GM21360 (cell line): ENCODE measurements at regions not wholly inside any gene's neighbourhood (a gene's known extent, or its start where the extent isn't known, plus 50 kb on each side); places are given as distances from the start of the nearest gene placed in this dataset.

Experiments used
- ATAC-seq: cut with Tn5 transposase; IDR thresholded peaks from one replicate; pipeline ENCODE4 v1.9.1; 2021; ENCODE audit warnings: mild to moderate bottlenecking, moderate library complexity; ENCODE audit not compliant: unreplicated experiment

DNA sequence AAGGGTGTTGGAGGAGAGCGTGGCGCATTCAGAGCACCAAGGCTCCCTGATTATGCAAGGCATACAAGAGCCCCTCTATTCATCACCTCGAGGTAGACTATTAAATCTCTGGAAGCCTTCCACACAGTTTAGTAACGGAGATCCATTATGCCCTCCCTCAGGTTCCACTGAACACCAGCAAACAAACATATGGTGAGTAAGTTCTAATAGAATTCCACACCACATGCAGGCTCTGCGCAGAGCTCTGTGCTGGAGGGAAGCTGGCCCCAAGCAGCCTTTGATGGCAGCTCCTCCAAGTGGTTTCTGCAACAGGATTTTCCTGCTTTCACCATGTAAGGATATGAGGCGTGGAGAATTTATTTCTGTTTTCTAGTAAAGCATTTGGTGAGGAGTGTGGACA lies 238.6 kb downstream of the C1D start:
- ATAC-seq, result no peak

DNA sequence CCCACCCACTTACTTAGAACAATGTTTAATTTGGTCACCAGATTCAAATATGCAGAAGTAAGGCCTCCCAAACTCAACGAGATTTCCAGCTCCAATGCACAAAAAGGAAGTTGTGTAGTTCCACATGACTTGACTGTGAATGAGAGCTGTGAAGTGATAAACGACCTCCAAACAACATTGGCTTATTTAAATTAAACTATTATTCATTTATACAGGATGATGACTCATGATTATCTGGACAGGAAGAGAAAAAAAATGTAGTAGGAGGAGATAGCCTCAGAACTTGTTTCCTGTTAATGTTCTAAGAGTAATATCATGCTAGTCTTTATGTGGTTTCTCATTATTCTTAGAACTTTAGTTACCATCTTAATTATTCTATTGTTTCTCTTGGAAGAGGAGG lies 237.3 kb downstream of the C1D start:
- ATAC-seq, result no peak

DNA sequence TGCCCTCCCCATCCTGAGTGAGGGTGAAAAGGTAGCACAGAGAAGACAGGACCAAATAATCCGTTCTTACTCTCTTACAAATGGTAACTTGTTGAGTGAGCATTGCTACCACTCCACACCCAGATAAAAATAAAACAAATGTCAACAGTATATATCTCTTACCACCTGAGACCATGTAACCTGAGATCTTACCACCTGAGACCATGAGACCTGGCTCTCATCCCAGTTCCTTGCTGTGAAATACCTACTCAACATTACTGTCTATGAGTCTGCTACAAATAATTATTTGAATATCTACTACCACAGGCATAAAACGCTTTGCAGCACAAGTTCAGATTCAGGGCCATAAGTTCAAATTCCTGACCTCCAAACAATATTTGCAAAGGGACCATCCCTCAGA lies 234.7 kb downstream of the C1D start:
- no peak for ATAC-seq

DNA sequence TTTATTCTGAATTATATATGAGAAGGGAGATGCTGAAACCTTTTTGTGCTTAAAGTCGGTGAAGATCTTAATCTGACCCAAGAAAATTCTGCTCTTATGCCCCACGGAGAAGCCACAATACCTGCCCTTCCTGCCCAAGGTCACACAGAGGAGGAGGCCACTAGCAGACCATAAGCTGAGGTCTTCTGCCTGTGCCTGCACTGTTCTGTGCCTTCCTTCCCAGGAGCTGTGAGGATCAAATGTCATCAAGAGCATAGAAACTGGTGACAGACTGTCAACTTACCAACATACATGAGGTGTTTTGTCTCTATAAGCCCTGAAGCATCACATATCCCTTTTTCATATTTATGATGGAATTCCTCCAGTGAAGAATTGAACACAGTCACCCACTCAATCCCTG lies 233.3 kb downstream of the C1D start:
- no peak for ATAC-seq

DNA sequence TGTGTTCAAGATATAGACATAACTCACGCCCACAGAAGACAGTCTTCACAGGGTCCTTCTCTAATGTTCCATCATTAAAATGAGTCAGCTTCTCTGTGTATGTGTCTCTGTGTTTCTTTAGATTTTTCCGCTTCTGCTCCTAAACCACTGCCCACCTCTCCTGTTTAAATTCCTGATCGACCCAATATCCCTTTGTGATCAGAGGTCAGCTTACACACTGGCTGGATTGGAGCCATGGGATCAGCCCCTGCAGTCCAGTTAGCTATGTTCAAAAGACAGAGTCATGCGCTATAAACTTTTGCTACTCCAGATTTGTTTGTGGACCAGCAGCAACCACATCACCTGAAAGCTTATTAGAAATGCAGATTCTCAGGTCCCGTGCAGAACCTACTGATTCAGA lies 229.2 kb downstream of the C1D start:
- no peak for ATAC-seq

DNA sequence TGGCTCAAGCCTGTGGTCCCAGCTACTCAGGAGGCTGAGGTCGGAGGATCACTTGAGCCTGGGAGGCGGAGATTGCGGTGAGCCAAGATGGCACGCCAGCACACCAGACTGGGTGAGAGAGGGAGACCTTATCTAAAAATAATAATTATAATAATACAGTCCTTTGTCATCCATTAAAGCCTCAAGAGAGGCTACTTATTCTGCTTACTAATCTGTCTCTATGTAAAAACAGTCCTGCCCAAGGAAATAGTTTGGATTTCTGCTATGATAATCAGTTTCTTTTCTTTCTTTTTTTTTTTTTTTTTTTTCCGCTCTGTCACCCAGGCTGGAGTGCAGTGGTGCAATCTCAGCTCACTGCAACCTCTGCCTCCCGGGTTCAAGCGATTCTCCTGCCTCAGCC lies 228.3 kb downstream of the C1D start:
- ATAC-seq, result no peak

DNA sequence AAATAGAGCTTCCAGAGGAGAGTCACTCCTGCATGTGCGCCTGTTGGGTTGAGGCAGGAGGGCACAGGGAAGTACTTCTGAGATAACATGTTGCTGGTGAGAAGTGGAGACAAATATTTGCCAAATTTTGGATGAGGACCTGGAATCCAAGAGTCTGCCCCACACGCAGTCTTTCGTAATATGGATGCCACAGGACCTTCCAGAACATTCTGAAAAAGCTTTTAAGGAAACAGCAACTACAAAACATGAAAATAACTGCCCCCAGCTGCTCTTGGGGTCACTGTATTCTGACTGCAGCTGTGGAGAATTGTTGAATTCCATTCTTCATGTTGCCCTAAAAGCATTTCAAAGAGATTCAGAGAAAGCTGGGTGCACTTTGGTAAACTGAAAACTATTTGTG lies 227.5 kb downstream of the C1D start:
- ATAC-seq, result no peak

DNA sequence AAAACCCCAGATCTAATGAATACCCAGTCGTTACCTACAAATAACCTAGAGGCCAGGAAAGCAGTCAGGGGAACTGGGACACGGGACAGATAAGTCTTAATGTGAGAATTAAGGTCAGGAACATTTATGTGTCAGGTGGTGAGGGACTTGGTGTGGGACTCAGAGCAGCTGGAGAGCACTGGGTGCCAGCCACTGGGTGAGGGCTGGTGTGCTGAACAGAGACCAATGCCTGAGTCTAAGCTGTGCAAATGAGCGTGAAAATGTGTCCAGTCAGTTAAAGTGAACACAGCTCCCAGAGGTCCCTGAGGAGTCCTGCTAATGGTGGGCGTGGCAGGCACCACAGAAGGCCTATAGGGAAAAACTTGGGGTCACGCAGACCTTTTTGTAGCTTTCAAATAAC lies 225.9 kb downstream of the C1D start:
- ATAC-seq, result no peak

DNA sequence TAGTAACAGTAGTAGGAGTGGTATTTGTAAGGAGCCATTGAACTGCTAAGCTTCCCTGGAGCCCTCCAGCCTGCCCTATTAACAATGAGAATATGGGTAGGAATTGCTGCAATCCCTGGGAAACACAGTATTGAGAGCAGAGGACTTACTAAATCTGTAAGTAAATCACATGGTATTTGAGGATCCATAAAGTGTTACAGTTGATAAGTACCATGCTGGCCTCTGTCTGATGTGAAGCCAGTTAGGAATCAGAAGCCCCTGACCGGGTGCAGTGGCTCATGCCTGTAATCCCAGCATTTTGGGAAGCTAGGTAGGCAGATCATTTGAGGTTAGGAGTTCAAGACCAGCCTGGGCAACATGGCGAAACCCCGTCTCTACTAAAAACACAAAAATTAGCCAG lies 224.6 kb downstream of the C1D start:
- no peak for ATAC-seq

DNA sequence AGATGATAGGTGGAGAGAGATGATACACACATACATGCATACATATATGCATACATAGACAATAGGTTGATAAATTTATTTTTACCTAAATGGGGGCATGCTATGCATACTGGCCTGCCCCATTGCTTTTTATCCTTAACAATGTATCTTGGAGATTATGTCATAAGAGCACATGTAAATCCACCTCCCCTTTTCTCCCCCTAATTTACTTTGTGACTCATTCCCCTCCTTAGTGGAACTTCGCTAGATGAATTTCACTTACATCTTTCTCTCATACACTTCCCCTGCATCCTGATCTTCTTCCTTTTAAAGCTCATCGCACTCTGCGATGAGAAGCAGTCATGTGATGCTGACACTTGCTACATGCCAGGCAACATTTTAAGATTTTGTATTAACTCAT lies 223.6 kb downstream of the C1D start:
- ATAC-seq, result no peak

DNA sequence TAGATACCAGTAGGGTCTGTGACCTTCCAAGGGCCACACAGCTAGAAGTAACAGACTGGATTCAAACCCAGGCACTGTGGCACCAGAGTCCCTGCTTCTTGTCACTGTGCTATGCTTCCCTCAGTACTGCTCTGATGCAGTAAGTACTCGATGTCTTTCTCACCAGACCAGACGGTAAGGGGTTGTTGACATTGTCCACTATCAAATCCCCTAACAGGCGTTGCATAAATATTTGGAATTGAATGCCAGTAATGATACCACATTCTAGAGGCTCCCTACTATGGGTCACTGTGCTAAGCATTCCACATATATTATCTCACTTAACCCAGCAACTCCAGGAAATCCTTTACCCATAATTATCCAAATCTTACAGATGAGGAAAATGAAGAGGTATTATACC lies 223.1 kb downstream of the C1D start:
- ATAC-seq, result no peak

DNA sequence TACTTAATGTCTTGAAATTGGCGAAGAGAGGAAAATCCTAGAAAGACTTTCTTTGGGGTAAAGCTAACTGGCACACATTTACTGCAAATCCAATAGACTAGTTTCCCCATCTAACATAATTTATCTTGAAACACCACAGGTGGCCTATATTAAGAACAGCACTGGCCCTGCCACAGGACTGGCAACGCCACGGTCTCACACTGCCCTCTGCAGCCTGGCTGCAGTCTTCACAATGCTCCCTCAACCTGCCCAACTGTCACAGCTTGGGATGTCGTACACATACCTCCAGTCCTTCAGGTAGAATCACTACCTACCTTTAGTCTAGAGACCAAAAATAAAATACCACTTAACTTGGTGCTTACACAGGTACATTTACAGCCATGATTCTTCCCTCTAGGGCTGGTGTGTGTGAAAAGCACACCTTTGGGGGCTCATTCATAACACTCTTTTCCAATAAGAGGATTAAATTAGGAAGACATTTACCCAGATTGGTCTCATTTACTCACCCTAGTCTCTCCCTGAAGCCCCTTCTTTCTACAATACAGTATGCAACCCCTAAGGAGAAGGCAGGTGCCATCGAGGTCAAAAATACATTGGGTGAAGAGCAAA lies 222.2 kb downstream of the C1D start:
- peak; percentile 86 for ATAC-seq

DNA sequence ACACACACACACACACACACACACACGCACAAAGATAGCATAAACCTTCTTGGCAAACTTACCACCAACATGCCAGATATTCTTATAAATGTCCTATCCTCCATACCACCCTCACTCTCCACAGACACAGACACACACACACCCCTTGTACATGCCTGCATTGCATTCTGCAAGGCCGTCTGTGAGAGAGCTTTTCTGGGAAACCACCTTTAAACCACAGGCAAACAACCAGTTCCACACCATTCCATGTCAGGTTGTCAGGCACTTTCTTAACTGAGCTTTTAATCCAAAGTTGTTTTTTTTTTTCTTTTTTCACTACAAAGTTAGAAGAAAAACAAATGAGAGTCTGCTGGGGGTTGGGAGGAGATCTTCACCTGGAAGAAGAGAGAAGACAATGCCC lies 221.1 kb downstream of the C1D start:
- ATAC-seq, result no peak

DNA sequence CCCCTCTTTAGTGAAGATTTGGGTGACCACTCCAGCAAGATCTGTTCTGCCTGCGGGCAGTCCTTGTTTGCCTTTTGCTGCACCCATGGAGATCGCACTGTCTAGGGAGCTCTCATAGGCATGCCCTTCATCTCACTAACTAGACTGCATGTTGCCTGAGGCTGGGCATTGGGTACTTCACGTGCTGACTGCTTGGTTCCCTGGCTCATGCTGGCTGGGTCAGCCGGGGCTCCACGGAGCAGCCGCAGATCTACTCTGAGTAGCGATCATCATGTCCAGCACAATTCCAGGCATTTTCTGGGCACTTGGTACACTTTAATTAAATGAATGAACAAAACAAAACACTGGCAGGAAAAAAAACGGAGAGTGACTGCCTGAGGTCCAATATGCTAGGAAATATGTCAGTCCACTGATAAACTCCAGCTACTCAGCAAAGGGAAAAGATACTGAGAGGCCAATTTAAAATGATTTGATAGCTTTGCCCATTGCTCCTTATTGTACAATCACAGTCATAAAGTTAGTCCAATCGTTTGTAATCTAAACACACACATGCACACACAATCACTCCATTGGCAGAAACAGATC lies 220.3 kb downstream of the C1D start:
- no peak for ATAC-seq

DNA sequence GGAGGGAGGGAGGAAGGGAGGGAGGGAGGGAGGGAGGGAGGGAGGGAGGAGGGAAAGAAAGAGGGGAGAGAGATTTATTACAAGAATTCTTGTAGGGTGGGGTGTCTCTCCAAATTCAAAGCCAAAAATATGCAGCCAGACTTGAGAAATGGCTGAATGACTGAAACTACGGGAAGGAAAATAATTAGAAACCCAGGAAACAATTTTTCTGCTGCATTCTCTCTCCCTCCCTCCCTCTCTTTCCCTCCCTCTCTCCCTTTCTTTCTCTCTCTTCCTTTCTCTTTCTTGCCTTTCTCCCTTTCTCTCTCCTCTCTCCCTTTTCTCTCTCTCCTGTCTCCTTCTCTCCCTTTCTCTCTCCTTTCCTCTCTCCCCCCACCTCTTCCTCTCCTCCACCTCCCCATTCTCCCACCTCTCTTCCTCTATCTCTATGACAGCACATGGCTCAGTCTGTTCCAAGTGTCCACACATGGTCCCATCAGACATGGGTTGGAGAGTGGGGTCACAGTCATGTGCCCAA lies 218.7 kb downstream of the C1D start:
- no peak for ATAC-seq

DNA sequence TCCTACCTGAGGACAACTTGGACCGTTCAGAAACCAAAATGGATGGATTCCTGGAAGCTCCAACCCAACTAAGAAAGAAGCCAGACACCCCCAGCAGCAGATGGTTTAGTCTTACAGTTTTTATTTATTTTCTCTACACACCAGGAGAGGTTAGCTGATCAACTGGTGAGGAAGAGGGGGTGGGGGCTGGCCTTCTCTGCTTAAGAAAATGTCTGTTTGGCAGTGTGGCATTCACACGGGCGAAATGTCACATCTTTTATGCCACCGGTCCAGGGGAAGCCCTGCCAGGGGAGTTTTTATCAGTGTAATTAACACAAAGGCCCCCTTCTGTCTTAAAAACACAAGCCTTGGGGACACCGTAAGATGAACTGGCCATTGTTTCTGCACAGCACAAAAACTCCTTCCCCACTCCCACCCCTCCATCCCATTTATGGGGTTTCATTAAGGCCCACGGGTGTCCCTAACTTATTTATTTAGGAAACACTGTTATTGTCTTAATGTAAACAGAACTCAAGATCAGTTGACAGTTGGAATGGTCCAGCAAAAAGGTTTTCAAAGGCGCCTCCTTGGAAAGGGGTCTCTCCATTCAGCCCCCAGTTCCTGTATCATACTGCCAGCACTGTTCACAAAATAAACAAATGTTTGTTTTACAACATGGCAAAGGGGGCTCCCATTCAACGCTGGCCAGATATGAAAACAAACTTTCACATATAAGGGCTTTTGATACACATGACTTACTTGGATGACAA lies 217.0 kb downstream of the C1D start:
- no peak for ATAC-seq

DNA sequence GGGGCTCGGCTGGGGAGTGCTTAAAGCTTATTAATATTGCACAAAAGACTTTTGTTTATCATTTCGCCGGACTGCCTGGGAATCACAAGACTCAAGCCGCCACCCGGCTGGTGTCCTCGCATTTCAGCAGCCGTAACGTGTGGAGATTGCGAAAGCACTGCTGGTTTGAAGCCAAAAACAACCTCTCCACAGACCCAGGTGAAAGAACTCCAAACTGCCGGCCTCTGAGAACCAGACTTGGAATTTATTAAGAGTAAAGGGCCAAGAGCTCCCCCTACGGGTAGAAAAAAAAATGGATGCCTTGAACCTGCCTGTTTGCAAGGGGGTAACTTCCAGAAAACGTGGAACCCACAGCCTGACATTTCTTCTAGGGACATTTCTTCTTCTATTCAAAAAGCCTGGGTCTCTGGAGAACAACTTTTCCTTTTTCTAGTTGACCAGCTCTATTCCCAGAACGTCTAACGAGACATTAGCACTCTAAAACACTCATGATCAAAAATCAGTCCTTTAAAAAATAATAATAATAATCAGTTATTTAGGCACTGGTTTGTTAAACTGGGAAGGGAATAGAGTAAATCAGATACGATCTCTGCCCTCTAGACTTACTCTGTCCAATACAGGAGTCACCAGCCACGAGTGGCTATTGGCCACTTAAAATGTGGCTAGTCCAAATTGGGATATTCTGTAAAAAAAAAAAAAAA lies 216.3 kb downstream of the C1D start:
- no peak for ATAC-seq

DNA sequence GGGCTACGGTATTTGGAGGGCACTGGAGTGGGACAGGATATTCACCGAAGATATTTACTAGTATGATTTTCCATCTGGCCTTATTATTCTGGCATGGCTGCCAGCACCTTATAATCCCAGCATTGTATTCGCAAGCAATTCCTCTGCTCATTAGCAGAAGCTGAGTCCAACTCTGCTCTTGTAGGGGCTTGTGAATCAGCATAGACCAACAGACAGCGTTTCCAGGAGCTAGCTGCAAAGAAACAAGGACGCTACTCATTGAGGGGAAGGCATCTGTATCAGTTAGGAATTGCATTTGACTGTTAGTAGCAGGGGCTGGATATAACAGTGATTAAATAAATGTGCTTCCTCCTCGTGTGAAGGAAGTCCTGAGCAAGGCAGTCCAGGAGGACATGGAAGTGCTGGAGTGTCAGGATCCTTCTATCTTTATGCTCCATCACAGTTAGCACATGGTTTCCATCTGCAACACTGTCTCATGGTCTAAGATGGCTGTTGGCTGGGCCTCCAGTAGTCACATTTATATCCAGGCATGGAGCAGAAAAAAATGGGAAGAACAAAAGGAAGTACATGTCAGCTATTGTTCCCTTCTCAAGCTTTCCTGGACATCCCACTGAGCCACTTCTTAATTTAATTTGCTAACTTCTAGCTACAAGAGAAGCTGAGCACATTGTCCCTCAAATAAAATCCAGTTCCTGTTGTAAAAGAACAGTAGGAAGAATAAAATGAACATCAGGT lies 214.1 kb downstream of the C1D start:
- ATAC-seq, result no peak

DNA sequence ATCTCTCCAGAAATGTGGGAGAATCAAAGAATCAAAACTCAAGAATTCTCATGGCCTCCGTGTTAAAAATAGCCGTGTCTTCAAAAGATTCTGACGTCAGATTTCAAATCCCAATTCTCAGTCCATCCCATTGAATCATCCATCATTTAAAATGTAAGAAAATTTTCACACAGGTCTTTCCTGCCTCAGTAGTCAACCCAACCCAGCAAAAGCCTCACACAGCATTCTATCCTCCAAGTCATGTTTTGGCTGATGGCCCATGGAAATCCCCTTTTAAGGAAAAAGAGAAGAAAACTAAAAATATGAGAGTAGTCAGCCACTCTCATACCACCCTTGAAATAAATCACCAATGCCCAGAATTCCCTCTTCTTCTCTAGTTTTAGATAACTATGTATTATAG lies 211.8 kb downstream of the C1D start:
- no peak for ATAC-seq

DNA sequence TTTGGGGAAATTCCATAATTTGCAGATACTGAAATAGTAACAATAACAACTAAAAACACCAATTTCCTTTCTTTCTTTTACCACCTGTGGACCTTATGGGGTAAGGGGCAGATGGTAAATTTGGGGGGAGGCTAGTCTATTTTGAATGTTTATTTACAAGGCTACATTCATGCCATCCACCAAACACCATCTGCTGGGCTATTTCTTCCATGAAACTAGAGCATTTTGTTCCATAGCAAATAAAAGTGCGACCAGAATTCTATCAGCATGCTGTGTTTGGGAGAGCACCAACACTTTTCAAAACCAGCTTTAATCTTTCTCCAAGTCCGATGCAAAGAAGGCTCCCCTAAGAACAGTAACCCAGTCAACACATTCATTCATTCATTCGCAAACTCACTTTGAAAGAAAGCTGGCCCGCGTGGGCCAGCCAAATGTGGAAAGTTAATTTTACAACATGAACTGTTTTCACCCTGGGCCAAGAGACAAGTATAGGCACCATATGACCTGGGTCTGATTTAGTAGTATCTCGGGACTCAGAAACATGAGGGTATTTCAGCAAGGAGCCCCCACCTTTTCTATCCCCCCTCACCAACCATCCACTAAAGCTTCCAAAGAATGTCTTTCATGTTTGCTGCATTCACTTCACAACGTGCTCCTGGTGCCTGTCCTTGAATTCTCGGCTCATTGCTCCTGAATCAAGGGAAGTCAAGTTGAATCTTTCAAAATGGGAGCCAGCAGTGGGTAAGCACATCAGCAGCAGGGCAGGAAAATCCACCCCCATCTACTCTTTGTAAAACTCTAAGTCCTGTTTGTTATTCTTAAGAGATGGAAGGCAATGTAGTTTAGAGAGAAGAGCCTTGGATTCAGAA lies 210.6 kb downstream of the C1D start:
- no peak for ATAC-seq
